Prostate gland (tissue), 2 donors: ENCODE measurements at regions not wholly inside any gene's neighbourhood (a gene's known extent, or its start where the extent isn't known, plus 50 kb on each side); places are given as distances from the start of the nearest gene placed in this dataset.

ENCODE experiments used
- small RNA-seq, 2 donors: library from RNA; depleted of rRNA; stranded (forward); fragments of <200 nt; gene quantifications; one replicate each; pipeline ENCODE3, GENCODE V24; 2016

Small RNA genes in the stretch of these regions (small RNA-seq; reads per million reads assigned to genes)
- 0 reads per million in 2 donors for gene AC025281.1
- 0 to 0.10 reads per million in 2 donors for gene RNA5SP428
